Activated naive CD4-positive, alpha-beta T cell treated with anti-CD3 and anti-CD28 coated beads, Interleukin-2, amount 50 U/mL, for 24 hours (primary cell): ENCODE measurements at regions not wholly inside any gene's neighbourhood (a gene's known extent, or its start where the extent isn't known, plus 50 kb on each side); places are given as distances from the start of the nearest gene placed in this dataset.

Source experiments
- H3K27ac Mint-ChIP-seq: one replicate; pipeline ENCODE4 v1.8.0; 2021; ENCODE audit warnings: mild to moderate bottlenecking, mixed read lengths
- H3K27me3 Mint-ChIP-seq: one replicate; pipeline ENCODE4 v1.8.0; 2021; ENCODE audit warnings: mixed read lengths
- H3K36me3 Mint-ChIP-seq: one replicate; pipeline ENCODE4 v1.8.0; 2021; ENCODE audit warnings: mixed read lengths
- H3K4me1 Mint-ChIP-seq: one replicate; pipeline ENCODE4 v1.8.0; 2021; ENCODE audit warnings: mixed read lengths
- H3K4me3 Mint-ChIP-seq: one replicate; pipeline ENCODE4 v1.8.0; 2021; ENCODE audit warnings: mild to moderate bottlenecking, mixed read lengths
- H3K9me3 Mint-ChIP-seq: one replicate; pipeline ENCODE4 v1.8.0; 2021; ENCODE audit warnings: mixed read lengths

GRCh38 chr1:54461731-54462596, 55.8 kb upstream of the SSBP3 start:
- Mint-ChIP-seq H3K36me3 (no peaks in the 10 kb centered on the region), H3K4me3 (no peak overlapping the region), H3K4me1 (peaks cover 43% of the 10 kb centered on the region), H3K9me3 (no peaks in the 10 kb centered on the region), H3K27ac (peak overlapping the region; percentile 30), H3K27me3 (no peaks in the 10 kb centered on the region)

GRCh38 chr1:54460861-54461387, 54.7 kb upstream of the SSBP3 start:
- H3K27ac Mint-ChIP-seq = peak overlapping the region; percentile 35
- no peak overlapping the region for H3K4me3 Mint-ChIP-seq
- no peaks in the 10 kb centered on the region for H3K9me3 Mint-ChIP-seq
- H3K4me1 Mint-ChIP-seq = peaks cover 43% of the 10 kb centered on the region
- H3K27me3 Mint-ChIP-seq = no peaks in the 10 kb centered on the region
- no peaks in the 10 kb centered on the region for H3K36me3 Mint-ChIP-seq

- Mint-ChIP-seq H3K9me3 (no peaks in the 10 kb centered on the region), H3K4me3 (peak overlapping the region; percentile 52), H3K27me3 (no peaks in the 10 kb centered on the region), H3K4me1 (peaks cover 43% of the 10 kb centered on the region), H3K36me3 (no peaks in the 10 kb centered on the region), H3K27ac (no peak overlapping the region)
These were observed 54.2 kb upstream of the SSBP3 start for GRCh38 chr1:54460351-54460750.

- Mint-ChIP-seq H3K9me3 (no peaks in the 10 kb centered on the region), H3K36me3 (no peaks in the 10 kb centered on the region), H3K4me1 (peaks cover 43% of the 10 kb centered on the region), H3K27me3 (no peaks in the 10 kb centered on the region), H3K27ac (no peak overlapping the region), H3K4me3 (peak overlapping the region; percentile 52)
These were observed 53.6 kb upstream of the SSBP3 start for GRCh38 chr1:54459726-54460191.

- H3K4me3 Mint-ChIP-seq = no peak overlapping the region
- H3K27ac Mint-ChIP-seq = peak overlapping the region; percentile 8
- H3K27me3 Mint-ChIP-seq = no peaks in the 10 kb centered on the region
These were observed 52.9 kb upstream of the SSBP3 start for GRCh38 chr1:54459140-54459539.

GRCh38 chr1:54456921-54457529, 50.8 kb upstream of the SSBP3 start:
- Mint-ChIP-seq H3K27ac (peak overlapping the region; percentile 23), H3K27me3 (no peaks in the 10 kb centered on the region), H3K9me3 (no peaks in the 10 kb centered on the region), H3K4me1 (peaks cover 28% of the 10 kb centered on the region), H3K36me3 (no peaks in the 10 kb centered on the region), H3K4me3 (no peak overlapping the region)

More at GRCh38 chr1:54459140-54459539, 52.9 kb upstream of the SSBP3 start:
- Mint-ChIP-seq H3K9me3 (no peaks in the 10 kb centered on the region), H3K4me1 (peaks cover 39% of the 10 kb centered on the region), H3K36me3 (no peaks in the 10 kb centered on the region)

- no peaks in the 10 kb centered on the region for H3K36me3 Mint-ChIP-seq
- H3K9me3 Mint-ChIP-seq = no peaks in the 10 kb centered on the region
- H3K4me3 Mint-ChIP-seq = no peak overlapping the region
- peak overlapping the region; percentile 23 for H3K27ac Mint-ChIP-seq
- H3K27me3 Mint-ChIP-seq = no peaks in the 10 kb centered on the region
- peaks cover 24% of the 10 kb centered on the region for H3K4me1 Mint-ChIP-seq
These were observed 50.2 kb upstream of the SSBP3 start for GRCh38 chr1:54456361-54456760.
